Ovary (tissue), 3 donors: ENCODE measurements at regions not wholly inside any gene's neighbourhood (a gene's known extent, or its start where the extent isn't known, plus 50 kb on each side); places are given as distances from the start of the nearest gene placed in this dataset.

ENCODE experiments used
- CTCF ChIP-seq, 3 donors: fragments of 450-650 bp in 2 of 3; fragments of 200-600 bp in 1 of 3; IDR thresholded peaks; one replicate each; pipeline versions ENCODE4 v1.5.1 to v1.8.0; 2016 to 2022; ENCODE audit warnings: antibody characterized with exemption in 3 of 3, mild to moderate bottlenecking in 1 of 3
- EP300 ChIP-seq: sonication (generic); formaldehyde crosslinking; IDR thresholded peaks from one replicate; pipeline ENCODE4 v1.6.1; 2017; ENCODE audit warnings: antibody characterized with exemption
- POLR2A ChIP-seq: fragments of 450-650 bp; IDR thresholded peaks from one replicate; pipeline ENCODE4 v1.6.1; 2017; ENCODE audit warnings: antibody characterized with exemption, mild to moderate bottlenecking, moderate library complexity
- donor health status: DM: no; HTN: no; CAD: no.

GRCh38 chr9:75500479-75500878 lies 390.0 kb upstream of the PCSK5 start:
- TF ChIP-seq POLR2A (no peak), CTCF (IDR thresholded peaks at IDR 0.05) (no peak), EP300 (no peak)
